Ramos (cell line): ENCODE measurements at regions not wholly inside any gene's neighbourhood (a gene's known extent, or its start where the extent isn't known, plus 50 kb on each side); places are given as distances from the start of the nearest gene placed in this dataset.
"Not testable (repeated sequence)": the region's sequence is repeated elsewhere in the genome, so short reads cannot be mapped to it uniquely, and the experiment has no call there.

Source experiments
- in situ Hi-C: fragments of 300-500 bp; cut with MboI; formaldehyde crosslinking; loops from one replicate; pipeline ENCODE4 v1.14.3; 2022; ENCODE audit warnings: low sequenced_read_pairs; ENCODE audit not compliant: unreplicated experiment

- in situ Hi-C loops: no loop called here
Observed at GRCh38 chr3:177377166-177377565, 179.9 kb upstream of the TBL1XR1 start.

GRCh38 chr3:177378168-177378567, 180.9 kb upstream of the TBL1XR1 start:
- in situ Hi-C loops: no loop called here

DNA sequence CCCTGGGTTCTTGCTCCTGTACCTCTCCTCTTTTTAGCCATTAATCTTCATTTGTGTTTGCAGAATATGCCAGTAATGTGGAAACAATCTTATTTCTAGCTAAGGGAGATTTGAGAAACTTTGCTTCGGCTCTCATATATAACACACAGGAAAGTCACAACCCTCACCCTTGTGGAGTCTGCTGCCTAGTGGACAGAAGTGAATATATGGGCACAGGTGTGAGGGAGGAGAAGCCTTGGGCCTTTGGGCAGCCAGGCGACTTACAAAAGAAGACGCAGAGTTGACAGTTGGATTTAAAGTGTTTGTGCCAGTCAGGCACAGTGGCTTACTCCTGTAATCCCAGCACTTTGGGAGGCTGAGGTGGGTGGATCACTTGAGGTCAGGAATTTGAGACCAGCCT, 181.8 kb upstream of the TBL1XR1 start:
- in situ Hi-C loops: no loop called here

DNA sequence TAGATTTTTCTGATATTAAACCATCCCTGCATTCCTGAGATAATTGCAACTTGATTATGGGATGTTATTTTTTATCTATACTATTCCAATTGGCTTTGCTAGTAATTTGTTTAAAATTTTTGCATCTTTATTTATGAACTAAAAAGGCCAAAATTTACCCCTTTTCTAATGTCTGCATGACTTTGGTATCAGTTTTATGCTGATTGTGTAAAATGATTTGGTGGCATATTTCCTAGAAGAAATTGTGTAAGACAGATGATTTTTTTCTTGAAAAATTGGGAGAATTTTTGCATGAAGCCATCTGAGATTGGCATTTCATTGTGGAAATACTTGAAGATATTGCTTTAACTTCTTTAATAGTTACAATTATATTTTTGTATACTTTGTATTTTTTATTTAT, 183.8 kb upstream of the TBL1XR1 start:
- in situ Hi-C loops: no loop called here

DNA sequence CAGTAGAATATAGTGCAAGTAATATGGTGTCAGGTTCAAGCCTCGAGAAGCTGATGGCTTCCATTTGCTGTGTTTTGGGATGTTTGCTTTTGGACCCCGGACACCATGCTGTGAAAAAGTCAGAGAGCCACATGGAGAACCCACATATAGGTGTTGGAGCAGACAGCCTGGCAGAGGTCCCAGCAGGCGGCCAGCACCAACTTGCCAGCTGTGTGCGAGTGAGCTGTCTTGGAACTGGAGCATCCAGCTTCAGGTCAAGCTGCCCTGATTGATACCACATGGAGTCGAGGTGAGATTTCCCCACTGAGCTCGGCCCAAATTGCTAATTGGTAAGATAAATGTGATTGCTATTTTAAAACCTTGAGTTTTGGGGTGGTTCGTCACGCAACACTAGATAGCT, 185.7 kb upstream of the TBL1XR1 start:
- in situ Hi-C loops: no loop called here

GRCh38 chr3:177385186-177385585, 187.9 kb upstream of the TBL1XR1 start:
- in situ Hi-C loops: no loop called here

DNA sequence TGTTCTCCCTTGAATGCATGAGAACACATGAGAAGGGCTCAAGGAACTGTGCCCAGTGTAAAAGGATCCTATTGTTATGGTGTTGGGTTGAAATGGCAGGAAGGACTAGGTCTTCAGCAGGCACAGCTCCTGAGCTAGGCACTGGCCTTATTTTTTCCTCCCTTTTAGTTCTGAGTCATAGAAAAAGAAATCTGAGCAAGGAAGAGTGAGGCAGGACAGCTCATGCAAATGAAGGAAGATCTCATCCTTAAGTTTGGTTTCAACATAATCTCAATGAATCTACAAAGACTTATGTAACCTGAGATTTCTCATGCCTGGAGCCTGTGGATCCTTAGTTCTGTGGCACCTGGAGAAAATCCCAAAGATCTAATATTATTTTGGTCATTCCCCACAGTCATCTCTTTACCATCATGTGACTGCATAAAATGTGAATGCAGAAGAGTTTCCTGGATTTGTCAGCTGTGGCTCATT, 188.6 kb upstream of the TBL1XR1 start:
- in situ Hi-C loops: no loop called here

GRCh38 chr3:177388209-177388608, 190.9 kb upstream of the TBL1XR1 start:
- in situ Hi-C loops: no loop called here

DNA sequence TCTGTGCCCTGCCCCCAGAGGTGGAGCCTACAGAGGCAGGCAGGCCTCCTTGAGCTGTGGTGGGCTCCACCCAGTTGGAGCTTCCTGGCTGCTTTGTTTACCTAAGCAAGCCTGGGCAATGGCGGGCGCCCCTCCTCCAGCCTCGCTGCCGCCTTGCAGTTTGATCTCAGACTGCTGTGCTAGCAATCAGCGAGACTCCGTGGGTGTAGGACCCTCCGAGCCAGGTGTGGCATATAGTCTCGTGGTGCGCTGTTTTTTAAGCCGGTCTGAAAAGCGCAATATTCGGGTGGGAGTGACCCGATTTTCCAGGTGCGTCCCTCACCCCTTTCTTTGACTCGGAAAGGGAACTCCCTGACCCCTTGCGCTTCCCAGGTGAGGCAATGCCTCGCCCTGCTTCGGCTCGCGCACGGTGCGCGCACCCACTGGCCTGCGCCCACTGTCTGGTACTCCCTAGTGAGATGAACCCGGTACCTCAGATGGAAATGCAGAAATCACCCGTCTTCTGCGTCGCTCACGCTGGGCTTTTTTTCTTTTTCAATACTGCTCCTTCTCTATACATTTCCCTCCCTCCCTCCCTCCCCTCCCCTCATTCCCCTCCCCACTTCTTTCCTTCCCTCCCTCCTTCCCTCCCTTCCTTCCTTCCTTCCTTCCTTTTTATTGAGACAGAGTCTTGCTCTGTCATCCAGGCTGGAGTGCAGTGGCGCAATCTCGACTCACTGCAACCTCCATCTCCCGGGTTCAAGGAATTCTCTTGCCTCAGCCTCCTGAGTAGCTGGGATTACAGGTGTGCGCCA, 197.1 kb upstream of the TBL1XR1 start:
- in situ Hi-C loops: not testable (repeated sequence)

- in situ Hi-C loops: no loop called here
Observed at GRCh38 chr3:177396733-177397132, 199.5 kb upstream of the TBL1XR1 start.

- in situ Hi-C loops: no loop called here
Observed at GRCh38 chr3:177401375-177401774, 204.1 kb upstream of the TBL1XR1 start.

DNA sequence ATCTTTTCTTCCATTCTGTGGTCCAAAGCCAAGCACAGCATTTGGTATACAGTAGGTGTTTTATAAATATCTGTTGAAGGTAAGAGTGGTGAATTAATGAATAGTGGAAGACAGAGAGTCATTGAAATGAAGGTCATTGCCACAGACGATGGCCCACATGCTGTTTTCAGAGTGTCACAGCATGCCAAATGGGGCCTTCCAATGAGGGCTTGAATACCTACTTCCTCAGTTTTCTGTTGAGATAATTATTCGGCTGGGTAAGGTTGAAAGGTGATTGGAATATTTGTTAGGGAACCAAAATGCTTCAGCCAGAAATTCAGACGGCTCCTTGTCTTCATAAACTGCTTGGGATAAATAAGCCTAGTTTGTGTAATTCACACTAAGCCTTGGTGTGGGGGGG, 205.3 kb upstream of the TBL1XR1 start:
- in situ Hi-C loops: no loop called here

GRCh38 chr3:177405191-177405672, 207.9 kb upstream of the TBL1XR1 start:
- in situ Hi-C loops: no loop called here

DNA sequence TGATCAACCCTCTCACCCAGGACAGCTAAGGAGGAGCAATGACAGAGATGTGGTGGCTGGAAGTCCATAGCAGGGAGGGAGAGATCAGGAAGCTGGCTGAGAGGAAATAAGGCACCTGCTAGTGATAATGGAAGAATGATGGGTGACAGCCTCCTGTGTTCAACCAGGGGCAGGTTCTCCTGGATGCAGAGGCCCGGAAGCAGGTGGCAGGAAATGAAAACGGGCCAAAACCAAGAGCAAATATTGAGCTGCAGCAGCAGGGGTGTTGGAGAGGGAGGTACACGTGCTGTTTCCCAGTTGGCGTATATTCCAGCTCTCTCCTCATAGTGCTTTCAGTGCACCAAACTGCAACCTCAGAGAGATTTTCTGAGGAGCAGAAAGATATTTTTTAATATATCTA, 213.4 kb upstream of the TBL1XR1 start:
- in situ Hi-C loops: no loop called here

DNA sequence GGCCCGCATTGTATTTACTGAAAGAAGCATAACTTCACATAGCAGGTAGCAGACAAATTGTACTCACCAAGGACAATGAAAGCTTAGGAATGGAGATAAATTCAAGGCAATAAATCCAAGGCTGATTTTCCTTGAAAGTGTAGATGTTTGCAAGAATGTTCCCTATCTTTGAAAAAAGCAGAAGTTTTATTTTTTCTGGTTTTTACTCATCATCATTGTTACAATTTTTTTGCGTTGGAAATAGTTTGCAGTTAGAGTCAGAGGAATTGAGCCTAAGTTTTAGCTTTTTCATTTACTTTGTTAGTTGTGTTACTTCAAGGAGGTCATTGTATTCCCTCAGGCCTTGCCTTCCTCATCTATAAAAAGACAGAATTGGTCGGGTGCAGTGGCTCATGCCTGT, 213.9 kb upstream of the TBL1XR1 start:
- in situ Hi-C loops: no loop called here

DNA sequence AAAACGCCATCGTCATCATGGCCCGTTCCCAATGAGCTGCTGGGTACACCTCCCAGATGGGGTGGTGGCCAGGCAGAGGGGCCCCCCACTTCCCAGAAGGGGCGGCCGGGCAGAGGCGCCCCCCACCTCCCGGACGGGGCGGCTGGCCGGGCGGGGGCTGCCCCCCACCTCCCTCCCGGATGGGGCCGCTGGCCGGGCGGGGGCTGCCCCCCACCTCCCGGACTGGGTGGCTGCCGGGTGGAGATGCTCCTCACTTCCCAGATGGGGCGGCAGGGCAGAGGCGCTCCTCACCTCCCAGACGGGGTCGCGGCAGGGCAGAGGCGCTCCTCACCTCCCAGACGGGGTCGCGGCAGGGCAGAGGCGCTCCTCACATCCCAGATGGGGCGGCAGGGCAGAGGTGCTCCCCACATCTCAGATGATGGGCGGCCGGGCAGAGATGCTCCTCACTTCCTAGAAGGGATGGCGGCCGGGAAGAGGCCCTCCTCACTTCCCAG, 215.4 kb upstream of the TBL1XR1 start:
- in situ Hi-C loops: not testable (repeated sequence)

- in situ Hi-C loops: no loop called here
Observed at GRCh38 chr3:177414093-177414492, 216.8 kb upstream of the TBL1XR1 start.

DNA sequence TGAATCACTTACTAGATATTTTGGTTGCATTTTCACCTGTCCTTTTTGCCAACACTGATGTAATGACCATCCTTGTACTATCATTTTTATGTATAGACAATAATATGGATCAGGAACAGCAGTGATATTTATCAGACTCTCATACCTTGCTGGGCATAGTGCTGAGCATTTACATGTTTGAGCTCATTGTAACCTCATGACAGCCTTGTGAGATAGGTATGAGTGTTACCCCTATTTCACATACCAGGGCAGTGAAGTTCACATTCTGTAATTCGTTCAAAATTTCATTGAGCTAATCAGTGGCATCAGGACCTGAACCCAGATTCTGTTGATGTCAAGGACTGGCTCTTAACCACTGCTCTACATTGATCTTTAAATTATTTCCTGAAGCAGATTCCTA, 221.5 kb upstream of the TBL1XR1 start:
- in situ Hi-C loops: no loop called here

DNA sequence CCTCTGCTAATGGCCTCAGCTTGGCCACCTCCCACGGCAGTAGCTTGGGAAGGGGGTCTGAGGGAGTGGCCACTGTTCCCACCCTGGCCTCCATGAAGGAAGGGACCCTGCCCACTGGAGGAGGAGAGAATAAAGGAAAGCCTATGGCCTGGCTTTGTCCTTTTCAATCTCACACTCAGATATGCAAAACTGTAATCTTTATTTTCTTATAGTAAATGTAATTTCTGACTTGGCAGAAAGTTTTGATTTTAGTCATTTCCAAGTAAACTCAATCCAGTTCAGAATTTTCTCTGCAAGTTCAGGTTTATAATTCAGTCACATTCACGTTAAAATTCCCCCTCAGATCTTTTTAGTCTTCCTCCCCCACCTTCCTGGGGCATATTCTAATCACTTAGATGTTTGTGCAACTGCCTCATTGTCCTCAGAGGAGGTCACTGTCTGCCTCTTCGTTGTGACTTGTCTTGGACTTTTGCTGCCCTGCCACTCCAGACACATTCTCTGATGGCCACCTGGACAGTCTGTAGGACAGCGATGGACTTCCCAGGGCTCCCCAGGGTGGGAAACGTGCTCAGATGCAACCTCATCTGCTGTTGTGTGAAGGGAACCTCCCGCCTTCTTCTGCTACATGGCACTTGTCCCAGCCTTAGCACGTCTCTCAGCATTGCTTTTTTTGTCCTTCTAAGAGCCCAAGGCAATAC, 222.8 kb upstream of the TBL1XR1 start:
- in situ Hi-C loops: no loop called here

DNA sequence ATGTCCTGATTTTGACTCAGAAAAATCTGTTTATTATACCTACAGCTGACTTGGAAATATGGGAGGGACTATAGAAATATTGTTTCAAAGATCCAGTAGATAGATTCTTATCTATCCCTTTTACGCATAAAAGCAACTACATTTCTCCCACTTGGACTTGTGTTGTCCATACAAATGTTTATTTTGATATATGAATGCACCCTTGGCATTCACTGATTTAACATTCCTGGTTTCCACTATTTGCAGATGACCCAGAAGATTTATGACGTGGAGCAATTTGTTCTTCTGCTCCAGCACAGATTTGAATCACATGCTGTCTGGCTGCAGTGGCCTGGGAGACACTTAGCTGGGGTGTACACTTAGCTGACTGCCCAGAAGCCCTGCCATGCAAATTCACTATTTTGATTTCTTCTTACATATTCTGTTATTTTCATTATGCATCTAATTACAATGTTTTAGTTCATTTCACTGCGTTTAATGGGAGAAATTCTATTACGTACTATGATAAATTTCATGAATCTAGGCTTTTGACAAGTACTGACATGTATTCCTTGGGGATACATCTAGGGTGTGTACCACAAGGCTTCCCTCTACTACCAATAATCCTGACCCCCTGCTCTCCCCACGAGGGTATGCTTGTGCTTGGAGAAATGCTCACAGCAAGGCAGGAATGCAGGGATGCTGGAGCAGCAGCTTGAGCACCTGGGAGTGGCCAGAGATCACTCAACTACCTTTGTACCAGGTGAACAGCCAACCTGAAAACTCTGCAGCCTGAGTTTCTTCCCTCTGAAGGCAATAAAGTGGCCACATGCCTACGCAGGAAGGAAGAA, 223.6 kb upstream of the TBL1XR1 start:
- in situ Hi-C loops: no loop called here

- in situ Hi-C loops: no loop called here
Observed at GRCh38 chr3:177421481-177421785, 224.2 kb upstream of the TBL1XR1 start.
